Stimulated activated CD4-positive, alpha-beta T cell treated with anti-CD3 and anti-CD28 coated beads, Interleukin-2, amount 100 ng/mL, for 4 hours (primary cell): ENCODE measurements at regions not wholly inside any gene's neighbourhood (a gene's known extent, or its start where the extent isn't known, plus 50 kb on each side); places are given as distances from the start of the nearest gene placed in this dataset.

Experiments used
- DNase-seq: peaks from one replicate; pipeline ENCODE4 v3.0.0-alpha.2; 2020; ENCODE audit warnings: low read depth

DNA sequence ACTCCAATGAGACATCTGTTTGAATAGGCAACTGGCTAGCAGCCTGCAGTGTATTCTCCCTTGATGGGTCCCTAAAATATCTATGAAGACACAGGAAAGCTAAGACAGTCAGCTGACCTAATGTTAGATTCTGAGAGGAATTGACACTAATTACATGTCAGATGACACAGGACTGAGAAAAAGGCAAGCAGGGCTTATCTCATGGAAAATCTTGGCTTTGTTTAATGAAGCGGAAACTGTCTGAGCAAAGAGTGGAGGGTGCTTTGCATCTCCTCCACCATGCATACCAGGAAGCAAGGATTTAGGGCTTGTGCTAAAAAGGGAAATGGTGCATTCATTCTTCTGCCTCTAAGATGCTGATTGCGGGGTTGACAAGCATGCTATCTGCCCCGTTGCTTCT, 135.5 kb upstream of the GLI3 start:
- no peak for DNase-seq

DNA sequence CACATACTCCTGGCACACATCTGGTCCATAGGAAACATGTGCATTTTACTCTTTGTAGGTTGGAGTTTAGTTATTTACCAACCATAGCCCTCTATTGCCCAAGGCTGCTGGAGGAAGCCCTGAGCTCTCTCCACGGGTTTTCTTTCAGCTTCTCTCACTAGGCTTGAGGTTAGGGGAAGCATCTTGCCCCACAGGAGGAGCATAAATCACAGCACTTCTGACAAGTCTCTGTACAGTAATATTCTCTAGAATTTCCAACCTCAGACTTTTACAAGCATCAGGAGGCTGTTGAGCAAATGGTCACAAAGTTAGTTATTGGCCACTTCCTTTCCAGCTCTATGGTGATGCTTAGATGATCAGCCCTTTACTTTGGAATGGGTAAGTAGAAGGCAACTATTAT, 122.9 kb upstream of the GLI3 start:
- no peak for DNase-seq

DNA sequence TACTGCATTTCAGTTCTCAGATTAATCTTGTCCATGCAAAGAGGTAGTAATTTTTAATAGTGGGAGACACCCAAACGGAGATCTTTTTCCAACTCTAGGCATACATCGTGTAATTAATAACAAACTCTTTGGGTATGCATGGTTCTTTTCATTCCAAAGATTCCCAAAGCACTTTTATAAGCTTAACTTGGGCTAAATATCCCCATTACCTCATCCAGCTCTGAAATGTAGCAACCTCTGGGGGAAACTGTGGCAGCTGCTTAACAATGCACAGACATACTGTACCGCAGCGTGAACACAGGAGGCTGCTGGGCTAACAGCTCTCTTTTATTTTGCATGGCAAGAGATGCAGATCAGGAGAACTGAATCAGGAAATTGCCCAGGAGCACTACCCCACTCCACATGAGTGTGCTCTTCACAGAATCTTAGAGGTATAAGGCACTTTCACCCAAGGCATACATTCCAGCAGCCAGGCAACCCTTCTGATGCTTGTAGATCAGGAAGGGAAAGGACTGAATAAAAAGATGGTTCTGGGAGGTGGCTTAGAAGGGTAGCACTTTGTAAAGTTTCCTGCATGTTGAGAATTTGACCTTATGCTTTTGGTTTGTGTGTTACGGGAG, 114.4 kb upstream of the GLI3 start:
- no peak for DNase-seq

DNA sequence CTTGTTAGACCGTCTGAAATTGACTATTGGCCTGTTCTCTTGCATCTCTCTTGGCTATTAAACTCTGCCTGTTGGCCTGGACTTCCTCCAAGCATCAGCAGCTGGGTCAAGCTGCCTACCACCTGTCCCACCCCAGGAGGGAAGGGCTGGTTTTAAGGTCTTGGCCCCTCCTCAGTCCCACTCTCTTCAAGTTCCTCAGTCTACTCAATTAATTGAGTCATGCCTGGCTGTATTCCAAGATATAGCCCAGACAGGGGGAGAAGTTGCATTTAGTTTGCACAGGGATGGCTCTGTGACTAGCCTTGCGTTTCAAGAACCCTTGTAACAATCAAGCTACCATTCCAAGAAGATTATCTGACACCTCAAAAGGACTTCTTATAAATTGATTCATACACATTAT, 113.8 kb upstream of the GLI3 start:
- DNase-seq: no peak

DNA sequence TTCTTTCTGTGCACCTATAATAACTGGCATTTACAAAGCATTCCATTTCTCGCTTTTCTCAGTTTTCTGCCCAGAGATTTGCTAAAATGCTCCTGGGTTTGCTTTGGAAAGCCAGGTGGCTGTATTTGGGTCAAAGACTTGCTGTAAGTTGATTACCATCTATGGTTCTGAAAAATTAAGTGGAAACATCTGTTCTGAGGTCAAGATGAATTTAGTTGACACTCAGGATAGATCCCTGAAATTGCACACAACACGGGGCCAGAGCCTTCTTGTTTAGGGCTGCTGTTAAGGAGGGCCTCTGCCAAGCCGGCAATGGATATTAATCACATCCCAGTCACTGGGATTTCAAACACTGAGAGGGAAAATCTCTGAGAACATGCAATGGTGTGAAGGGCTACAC, 111.6 kb upstream of the GLI3 start:
- no peak for DNase-seq

DNA sequence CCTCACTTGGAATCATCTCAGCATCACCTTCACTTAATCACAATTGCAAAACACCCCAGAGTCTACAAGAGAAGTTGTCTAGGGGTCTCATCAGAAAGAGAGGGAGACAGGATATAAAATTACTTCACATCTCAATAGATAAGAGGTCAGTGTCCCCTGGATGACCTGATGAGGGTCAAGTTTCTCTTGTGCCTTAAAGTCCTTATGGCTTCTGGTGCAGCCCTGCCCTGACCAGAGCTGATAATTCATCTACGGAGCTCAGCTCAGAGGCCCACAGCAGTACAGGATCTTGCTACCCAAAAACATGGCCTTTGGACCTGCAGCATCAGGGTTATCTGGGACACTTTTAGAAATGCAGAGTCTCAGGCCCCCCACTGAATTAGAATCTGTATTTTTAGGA, 111.1 kb upstream of the GLI3 start:
- no peak for DNase-seq

DNA sequence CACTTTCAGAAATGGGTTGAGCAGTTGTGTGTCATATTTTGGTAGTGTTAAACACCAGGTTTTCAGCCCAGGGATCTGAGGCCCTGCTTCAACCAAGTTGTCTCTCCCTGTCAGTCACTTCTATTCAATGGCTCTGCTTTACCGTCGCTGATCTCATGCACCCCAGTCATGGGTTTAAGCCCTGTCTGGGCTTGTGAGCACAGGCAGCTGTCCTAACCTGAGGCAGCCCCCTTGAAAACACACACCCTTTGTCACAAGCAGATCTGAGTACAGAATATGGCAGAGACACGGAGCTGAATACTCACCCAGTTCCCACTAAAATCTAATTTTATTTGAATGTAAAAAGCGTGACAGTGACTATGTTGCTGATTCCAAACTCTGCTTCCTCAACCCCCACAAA, 110.6 kb upstream of the GLI3 start:
- DNase-seq: no peak

DNA sequence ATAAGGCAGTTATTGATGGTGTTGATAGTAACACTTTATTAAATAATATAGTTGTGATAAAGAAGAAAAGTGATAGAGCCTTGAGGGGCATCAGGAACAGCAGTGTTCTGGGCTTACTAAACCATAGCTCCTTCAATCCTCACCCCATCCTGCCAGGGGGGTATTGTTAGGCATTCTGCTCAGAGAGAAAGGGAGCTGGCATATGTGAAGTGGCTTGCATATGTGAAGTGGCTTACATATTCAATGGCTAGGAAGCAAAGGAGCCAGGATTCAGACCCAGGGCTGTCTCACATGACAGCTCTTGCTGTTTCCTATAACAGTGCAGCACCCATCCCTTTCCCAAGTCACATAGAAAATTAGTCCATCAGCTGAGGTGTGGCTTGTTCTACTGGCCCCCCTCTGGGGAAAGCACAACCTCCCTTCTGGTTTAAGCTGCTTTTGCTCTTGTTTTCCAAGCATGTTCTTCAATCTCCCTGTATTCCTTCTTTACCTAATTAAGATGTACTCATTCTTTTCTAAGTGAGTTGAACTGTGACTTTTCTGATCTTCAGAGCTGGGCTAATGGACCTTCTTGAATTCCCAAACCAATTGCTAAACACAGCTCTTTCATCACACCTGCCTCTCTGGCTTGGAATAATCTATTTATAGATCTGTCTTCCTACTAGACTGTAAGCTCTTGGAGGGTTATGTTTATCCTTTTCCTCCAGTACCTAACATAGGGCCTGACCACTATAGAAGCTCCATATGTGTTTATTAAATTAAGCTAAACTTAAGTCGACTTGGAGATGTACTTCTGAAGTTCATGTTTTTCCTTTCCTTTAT, 108.7 kb upstream of the GLI3 start:
- no peak for DNase-seq

DNA sequence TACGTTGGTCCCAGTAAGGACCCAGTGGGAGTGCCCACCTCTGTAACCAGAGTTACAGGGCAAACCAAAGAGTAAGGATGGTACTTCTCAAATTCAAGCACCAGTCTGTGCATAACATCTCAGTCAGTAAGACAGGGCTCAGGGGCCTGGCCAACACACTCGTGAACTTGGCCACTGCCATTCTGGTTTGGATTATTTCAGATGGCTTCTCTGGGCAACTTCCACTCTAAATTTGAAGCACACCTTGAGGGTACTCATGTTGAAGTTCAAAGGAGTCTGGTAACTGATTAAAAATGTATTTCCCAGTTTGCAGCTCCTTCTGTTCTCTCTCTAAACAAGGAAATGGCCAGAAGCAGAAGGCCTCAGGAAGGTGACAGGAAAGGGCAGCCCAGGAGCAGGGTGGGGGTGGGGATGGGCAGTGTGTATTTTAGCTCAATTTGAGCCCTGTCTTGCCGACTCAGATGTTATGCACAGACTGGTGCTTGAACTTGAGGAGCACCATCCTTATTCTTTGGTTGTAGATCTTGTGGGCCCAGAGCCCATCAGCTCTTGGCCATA, 107.3 kb upstream of the GLI3 start:
- no peak for DNase-seq

DNA sequence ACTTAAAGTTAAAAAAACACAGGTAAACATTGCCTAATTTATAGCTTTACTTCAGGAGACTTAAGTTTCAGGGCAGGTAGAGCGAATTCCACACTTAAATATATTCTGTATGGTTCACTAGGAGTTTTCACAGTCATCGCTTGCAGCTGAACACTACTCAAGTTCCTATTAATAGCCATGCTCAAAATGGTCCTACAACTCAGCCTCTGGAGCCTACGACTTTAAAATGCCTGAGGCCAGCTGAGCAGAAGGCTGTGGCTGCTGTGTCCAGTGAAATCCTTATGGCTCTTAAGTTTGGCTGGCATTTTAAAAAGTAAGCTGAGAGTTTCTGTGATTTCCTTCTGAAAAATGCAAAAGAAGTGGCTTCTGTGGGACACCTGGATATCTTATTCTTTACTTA, 105.4 kb upstream of the GLI3 start:
- DNase-seq: no peak

DNA sequence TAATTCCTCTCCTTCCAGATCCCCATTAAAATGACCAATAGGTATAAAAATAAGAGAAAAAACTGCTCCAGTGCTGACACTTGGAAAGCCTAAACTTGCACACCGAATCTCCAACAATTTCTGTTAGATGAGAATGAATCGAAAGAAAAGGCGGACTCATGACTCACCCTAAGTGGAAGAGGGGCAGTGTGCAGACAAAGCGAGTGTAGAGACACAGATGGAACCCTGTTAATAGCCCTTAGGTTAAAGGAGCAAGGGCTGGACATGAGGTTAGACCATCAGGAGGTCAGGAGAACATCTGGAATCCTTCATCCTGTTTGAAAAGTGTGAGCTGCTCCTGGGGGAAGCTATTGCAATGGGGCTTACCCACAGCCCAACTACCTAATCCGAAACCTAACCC, 103.4 kb upstream of the GLI3 start:
- no peak for DNase-seq

DNA sequence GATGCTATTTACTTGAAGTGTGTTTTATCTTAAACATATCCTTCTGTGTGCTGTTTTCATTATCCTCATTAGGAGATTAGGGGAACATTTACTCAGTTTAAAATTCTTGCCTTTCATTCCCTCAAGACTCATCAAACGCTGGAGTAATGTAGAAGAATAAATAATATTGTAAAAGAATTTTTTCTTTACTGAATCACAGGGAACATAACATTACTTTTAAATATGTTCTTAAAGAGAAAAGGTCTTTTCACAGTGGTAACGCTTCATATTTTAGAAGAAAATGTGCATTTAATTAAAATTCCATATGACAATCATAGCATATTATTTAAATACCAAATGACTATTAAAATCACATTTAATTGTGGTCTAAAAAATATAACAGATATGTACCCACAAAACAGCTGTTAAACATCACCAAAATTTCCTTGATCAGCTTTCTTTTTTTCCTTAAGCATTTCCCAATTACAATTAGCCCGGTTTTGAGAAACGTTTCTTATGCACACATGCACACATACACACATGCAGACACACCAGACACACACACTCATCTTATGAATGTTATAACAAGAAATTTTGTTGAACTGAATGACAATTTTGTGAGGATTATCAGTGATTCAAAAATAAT, 102.0 kb upstream of the GLI3 start:
- no peak for DNase-seq

DNA sequence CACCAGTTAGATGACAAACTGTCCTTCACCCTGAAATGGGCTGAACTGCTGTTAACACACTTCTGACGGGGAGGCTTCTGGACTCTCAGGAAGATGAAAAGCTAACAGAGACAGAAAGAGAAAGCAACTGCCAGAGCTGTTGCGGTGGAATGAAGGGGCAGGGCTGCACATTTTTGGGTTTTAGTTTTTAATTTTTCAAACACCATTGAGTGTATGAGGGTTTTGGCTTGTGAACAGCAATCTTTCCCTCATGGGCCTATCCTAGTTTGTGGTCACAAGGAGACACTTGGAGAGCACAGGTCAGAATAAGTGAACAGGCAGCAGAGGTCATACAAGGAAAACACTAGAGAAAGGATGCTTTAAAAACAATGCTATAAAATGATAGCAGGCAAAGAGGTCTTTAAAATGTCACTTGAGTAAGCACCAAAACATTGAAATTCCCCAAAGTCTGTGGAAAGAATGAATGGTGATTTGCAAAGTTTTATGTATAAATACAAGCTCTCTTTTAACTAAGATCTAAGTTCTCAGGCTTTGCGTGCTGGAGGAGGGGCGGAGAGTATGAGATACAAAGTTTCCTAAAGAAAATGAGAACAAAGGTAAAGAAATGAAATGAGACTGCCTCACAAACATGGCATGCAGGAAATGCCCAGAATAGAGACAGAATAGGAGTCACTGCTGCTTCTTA, 101.4 kb upstream of the GLI3 start:
- DNase-seq: no peak

DNA sequence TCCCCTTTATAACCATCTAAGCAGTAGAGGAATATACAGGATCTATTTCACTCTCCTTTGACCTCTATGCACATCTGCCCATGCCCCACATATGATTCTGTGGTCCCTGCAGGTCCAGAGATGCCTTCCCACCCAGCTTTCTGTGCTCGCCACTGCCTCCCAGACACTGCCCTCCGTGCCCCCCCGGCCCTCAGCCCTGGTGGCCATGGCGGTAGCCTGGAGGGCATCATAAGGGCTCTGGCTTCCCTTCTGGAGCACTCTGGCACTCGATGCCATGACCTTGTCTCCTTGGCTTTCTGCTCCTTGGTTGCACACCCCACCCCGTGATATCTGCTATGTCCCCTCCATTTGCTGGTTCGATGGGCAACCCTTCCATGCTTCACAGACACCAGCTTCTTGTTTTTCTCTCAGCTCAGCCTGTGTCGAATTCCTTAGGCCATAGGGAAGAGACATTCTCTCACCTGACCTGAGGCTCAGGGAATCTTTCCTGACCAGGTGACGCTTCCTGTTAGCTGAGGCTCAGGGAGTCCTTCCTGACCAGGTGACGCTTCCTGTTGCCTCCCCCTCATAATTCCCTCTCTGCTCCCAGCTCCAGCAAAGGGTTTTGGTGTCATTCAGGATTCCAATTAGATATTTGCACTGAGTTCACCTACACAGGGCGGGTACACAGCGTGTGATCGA, 100.4 kb upstream of the GLI3 start:
- no peak for DNase-seq

DNA sequence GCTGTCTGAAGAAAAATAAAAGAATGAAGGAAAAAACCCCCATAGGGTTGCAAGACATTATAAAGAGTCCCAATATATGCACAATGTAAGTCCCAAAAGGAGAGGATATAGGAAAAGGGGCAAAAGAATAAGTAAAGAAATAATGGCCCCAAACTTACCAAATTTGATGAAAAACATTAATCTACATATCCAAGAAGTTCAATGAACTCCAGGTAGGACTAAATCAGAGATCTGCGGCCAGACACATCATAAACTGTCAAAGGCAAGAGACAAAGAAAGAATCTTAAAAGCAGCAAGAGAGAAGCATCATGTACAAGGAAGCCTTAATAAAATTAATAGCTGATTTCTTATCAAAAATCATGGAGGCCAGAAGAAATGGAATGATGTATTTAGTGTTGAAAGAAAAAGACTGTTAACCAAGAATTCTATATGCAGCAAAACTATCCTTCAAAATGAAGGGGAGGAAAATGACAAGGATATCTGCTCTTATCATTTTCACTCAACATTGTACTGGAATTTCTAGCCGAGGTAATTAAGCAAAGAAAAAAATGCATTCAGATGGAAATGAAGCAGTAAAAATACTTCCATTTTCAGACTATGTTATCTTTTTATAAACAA, 95.7 kb upstream of the GLI3 start:
- DNase-seq: no peak

DNA sequence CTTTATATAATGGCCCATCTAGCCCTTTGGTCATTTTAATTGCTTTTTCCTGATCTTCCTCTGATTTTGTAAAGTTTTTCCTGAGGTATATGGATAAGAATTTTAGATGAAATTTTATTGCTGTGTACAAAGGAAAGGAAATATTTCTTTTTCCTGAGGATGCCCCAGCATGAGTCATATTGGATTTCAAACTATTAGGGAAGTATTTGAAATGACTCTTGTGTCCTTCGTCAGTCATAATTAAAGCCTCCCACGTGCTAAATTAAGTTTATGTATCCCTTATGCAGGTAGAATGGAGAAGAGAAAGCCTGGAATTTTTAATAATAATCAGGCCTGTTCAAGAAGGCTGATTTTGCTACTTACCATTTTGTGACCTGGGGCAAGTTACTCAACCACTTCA, 82.6 kb upstream of the GLI3 start:
- DNase-seq: no peak

DNA sequence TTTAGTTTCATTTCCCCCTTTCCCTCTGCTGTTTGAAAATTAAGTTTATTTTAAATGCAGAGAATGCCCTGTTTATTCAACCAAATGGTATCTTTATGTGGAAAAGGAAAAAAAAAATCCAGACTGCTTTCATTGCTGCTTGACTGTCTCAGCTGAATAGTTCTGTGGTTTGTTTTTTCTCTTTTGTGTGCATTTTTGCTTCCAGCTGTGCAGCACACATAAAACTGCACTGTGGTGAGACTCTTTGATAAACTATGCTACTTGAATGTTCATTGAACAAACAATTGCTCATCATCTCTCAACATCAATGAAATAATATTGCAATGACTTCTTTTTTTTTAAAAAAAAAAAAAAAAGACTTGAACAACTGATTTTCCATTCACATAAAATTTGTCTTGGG, 78.6 kb upstream of the GLI3 start:
- DNase-seq: no peak

DNA sequence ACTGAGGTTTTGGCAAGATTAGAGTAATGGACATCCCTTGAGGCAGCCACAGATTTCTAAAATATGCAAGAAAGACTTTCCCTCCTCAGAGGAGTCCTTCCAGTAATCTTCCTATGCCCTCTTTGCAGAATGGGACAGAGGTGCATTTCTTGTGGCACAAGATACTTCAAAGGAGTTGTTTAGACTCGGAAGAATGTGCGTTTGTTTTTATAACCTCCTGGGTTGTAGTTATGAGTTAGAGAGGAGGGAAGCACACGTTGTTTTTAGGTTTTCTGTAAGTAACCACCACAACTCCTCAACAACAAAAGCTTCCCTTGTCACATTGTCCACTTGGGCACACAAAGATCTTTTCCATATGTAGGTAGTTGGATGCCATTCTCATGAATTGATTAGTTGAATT, 78.1 kb upstream of the GLI3 start:
- no peak for DNase-seq

DNA sequence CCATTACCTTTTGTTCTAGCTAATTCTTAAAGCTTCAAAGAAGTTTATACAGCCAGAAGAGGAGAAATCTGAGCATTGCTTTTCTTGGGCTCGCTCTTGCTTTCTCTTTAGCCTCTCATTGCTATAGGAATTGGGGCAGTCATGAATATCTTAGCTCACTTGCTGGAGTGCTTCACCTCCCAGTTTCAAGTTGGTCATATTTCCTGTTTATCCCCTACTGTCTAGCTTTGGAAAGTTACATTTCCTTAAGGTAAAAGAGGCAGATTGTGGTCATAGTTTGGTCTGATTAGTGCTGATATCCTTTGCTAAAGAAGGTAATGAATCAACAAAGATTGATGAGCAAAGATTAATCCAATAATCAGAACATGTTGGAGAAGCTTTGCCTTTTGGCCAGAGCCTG, 77.7 kb upstream of the GLI3 start:
- no peak for DNase-seq

DNA sequence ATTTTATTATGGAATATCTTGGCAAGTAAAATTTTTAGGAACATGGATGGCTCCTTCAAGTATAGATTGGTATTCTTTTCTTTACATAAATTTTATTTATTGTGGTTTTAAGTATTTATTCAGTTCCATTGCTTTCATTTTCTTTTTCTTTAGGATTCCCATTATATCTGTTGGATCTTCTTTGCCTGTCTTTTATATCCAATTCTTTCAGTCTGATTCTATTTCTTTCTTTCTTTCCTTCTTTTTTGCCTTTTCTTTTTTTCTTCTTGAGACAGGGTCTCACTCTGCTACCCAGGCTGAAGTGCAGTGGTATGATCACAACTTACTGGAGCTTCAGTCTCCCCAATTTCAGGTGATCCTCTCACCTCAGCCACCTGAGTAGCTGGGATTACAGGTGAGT, 74.2 kb upstream of the GLI3 start:
- DNase-seq: no peak

DNA sequence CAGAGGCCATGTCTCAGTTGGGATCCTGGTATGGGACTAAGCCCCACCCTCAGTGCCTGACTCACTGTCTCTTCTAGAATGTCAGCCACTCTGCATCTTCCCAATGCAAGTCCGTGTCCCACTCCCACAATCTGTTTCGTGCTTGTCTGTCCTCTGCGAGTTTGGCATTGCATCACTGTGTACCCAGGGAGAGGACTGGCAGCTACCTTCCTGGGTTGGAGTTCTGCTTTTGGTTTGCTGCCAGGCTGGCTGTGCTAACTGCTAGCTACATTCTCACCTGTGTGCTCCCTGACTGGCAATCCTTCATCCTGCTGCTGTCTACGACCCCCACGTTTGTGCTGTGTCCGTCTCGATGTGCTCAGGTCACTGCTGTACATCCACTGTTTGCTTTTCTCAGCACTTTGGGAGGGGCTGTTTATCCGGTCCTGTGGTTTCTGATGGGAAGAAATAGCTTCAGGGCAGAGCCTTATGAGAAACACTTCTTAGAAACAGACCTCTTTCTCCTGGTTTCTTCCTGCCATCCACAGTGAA, 56.0 kb upstream of the GLI3 start:
- DNase-seq: no peak
